HG03097 (cell line): ENCODE measurements at regions not wholly inside any gene's neighbourhood (a gene's known extent, or its start where the extent isn't known, plus 50 kb on each side); places are given as distances from the start of the nearest gene placed in this dataset.

Experiments used
- ATAC-seq: cut with Tn5 transposase; IDR thresholded peaks from one replicate; pipeline ENCODE4 v1.9.1; 2021; ENCODE audit not compliant: unreplicated experiment, low FRiP score

DNA sequence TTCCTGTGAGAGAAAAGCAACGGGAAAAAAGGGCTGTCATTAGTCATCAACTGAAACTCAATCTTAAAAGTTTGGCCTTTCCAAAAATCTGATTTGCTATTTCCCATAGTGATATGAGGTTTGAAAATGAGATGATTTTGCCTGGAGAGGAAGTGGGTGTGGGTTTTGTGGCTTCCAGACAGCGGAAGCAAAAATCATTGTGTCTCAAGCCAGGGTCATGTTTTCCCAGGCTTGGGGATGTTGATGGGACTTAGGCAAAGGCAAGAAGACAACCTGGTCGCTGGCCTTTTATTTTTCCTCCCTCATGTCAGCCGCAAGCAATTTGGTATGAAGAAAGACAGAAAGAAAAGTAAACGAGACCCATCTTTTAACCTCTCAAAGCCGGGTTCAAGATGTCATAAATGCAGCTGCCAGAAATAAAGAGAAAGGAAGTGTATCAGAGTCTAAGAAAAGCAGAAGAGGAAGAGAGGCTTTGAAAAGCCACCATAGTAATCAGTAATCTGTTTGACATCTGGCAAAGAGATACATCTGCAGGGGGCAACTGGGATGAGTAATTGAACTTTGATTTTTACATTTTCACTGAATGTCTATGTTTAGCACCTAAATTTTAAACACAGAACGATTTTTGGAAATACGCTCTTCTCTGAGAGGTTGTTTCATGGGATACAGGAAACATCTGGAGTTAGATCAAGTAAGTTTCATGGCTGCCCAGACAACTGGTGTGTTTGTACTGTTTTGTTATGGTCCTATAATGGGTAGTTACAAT is 521.6 kb upstream of the SLIT2 start:
- ATAC-seq: no peak

DNA sequence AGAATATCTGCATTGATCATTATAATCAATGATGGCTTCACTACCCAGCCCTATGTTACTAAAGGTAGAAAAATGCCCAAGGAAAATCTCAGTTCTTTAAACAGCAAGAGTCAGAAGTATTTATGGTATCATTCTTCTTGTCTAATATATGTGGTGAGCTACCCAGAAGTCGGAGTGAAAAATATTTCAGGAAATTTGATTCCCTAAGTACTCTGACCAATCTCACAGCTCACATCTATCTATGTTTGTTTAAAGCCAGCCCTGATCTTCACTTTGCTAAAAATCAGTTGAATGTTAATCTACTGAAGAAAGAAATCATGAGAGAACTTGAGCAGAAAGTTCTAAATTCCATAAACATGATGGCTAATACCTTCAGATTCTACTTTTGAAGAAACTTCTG is 522.9 kb upstream of the SLIT2 start:
- ATAC-seq: no peak

- no peak for ATAC-seq
Observed at GRCh38 chr4:19727141-19727540, 524.6 kb upstream of the SLIT2 start.

DNA sequence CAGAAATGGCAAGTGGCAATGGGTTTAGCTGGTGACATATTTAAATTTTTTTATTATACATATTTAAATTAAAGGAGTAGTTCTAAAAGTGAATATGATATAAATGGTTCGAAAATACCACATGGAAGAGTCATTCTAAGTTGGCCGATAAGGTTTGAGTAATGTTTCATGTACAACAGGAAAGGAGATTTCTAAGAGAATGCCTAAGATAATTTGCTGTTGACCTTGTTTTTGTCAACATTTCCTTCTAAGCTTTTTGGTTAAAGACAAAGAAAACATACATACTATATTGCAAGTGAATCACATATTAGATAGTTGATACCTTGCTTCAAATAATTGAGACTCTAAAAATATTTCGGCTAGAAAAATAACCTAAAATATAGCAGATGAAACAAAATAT is 526.6 kb upstream of the SLIT2 start:
- ATAC-seq: no peak

GRCh38 chr4:19722404-19722803 is 529.3 kb upstream of the SLIT2 start:
- ATAC-seq: no peak

DNA sequence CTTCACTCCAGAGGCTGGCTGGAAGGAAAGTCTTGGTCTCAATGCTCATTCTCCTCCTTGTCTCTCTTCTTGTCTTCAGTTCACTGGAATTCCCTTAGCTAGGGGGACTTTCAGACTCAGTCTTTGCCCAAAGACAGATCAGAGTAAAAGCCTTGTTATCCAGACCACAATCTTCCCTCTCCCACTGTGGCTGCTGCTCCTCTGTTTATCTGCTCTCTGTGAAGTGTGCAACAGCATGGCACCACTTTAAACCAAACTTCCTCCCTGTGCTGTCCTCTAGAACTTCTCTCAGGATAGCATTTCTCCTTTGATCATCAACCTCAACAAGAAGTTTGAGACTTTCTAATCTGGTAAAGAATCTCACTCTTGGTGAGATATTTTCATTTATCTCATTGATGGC is 530.1 kb upstream of the SLIT2 start:
- ATAC-seq: no peak

GRCh38 chr4:19720610-19721009 is 531.1 kb upstream of the SLIT2 start:
- ATAC-seq: no peak

GRCh38 chr4:19720190-19720589 is 531.5 kb upstream of the SLIT2 start:
- no peak for ATAC-seq

- no peak for ATAC-seq
Observed at GRCh38 chr4:19711871-19712270, 539.8 kb upstream of the SLIT2 start.

DNA sequence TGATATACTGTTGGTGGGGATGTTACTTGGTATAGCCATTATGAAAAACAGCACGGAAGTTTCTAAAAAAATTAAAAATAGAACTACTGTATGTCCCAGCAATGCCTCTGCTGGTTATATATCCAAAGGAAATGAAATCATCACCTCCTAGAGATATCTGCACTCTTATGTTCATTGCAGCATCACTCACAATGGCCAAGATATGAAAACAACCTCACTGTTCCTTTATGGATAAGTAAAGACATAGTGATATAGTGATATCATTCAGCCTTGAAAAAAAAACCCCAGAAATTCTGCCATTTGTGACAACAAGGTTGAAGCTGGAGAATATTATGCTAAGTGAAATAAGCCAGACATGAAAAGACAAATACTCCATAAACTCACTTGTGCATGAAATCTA is 543.8 kb upstream of the SLIT2 start:
- no peak for ATAC-seq

DNA sequence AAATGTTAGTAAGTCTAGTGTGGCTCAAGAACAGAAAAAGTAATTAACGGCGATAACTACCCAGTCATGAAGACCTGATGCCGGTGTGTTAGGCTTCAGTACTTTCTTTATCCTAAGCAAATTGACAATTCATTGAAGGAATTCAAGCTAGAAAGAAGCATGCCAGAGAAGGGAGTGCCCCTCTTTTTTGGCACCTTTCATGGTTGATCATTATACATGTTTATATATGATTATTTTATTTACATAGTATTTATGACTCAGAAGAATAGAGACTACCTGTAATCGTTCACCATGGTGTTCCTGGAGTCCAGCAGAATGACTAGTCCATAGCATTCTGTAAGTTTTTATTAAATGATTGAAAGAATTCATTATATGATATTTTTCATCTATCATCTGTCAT is 548.3 kb upstream of the SLIT2 start:
- no peak for ATAC-seq

DNA sequence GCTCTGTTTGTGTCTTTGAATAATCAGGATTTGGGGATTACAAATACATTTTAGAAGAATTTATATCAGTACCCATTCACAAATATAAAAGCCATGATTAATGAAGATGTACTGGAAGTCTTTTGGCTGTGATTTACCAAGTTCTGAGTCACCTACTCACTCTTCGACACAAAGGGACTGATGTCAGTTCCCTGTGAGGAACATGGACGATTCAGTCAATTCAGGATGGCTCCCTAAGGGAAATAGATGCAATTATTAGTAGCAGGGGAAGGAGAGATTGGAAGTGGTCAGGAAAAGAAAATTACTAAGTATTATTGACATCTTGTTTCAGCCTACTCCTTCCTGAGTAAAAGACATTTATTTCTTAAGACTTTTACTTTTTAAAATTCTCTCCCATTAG is 550.7 kb upstream of the SLIT2 start:
- no peak for ATAC-seq

DNA sequence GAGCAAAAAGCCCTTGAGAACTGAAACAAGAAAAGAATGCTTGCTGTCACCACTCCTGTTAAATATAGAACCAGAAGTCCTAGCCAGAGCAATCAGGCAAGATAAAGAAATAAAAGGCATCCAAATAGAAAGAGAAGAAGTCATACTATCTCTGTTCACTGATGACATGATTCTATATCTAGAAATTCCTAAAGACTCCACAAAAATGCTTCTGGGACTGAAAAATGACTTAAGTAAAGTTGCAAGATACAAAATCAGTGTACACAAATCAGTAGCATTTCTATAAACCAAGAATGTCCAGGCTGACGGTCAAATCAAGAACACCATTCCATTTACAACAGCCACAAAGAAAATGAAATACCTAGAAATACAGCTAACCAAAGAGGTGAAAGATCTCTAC is 552.7 kb upstream of the SLIT2 start:
- ATAC-seq: no peak

- ATAC-seq: no peak
Observed at GRCh38 chr4:19694812-19695211, 556.9 kb upstream of the SLIT2 start.

DNA sequence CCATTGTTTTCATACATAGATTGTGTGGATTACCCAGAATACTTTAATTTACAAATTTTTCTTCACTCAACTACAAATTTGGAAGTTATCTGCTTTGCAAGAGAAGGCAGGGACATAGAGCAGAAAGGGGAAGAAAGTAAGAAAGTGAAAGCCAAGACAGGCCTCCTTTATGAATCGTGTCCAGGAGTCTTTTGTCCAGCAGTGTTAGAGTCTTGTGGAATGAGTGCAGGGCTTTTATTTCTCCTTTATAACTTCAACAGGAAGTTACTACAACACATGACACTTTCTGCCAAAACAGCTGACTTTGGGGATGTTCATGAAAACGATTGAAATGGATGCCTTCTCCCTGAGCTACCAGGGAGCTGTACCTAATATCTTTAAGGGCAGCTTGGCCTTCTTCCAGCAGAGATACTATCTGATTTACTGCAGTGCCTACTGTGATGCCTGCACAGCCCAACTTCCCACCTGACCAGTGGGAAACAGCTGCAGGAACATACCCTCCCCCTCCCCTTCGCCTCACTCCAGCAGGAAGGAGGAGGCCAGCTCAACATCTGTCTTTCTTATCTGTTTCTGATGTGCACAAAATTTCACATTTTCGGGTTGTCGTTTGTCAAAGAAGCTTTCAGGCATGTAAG is 557.7 kb upstream of the SLIT2 start:
- ATAC-seq: no peak

GRCh38 chr4:19689511-19689910 is 562.2 kb upstream of the SLIT2 start:
- no peak for ATAC-seq

- no peak for ATAC-seq
Observed at GRCh38 chr4:19686456-19686855, 565.2 kb upstream of the SLIT2 start.

DNA sequence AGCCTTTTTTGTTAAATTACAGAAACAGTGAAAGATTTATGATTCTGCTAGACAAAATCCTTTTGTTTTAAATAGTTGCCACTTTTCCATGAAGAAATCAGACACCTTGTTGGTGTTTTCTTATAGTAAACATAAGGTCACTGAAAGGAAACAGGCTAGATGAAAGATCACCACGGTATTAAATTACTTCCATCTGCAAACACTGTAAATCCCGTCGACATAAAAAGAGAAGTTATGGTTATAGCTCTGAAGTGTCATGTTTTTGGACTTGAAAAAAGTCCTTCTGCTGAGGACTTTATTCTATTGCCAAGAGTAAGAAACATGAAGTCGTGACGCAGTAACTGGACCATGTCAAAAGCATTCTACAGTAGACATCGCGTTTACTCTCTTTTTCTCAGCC is 567.6 kb upstream of the SLIT2 start:
- no peak for ATAC-seq

GRCh38 chr4:19683426-19683825 is 568.3 kb upstream of the SLIT2 start:
- ATAC-seq: no peak

DNA sequence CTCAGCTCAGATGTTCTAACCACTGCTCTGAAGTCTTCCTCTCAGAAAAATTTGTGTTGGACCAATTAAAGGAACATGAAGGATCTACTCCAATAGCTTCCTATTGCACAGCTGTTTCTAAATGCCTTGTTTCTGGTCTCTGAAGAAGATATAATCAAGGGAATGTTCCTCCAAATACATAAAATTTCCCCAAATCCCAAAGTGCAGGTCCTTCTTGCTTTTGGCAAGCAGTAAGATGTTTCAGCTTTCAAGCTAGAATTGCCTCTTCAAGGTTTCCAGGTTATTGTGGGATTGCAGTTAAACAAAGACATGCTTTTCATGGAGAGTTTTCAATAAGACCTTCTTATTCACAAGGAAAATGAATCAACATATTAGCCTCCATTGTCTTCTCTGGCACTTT is 574.5 kb upstream of the SLIT2 start:
- no peak for ATAC-seq

- no peak for ATAC-seq
Observed at GRCh38 chr4:19675172-19675811, 576.4 kb upstream of the SLIT2 start.

DNA sequence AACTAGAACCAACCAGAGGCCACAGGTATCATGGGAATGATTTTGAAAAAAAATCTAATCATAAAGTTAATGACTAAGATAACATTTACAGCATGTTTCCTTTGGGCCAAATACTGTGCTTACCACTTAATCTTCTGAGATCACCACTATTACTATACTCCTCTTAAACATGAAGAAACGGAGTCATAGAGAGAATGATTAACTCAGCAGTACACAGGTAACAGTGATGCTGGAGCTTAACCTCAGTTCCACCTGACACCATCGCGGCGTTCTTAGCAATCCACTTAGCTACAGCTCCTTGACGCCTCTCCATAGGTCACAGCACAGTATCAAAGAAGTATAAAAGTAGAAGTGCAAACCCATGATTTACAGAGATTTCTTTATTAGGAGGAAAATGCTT is 592.6 kb upstream of the SLIT2 start:
- no peak for ATAC-seq
